WI38 (cell line): ENCODE measurements at regions not wholly inside any gene's neighbourhood (a gene's known extent, or its start where the extent isn't known, plus 50 kb on each side); places are given as distances from the start of the nearest gene placed in this dataset.

Experiments used
- H3K4me3 ChIP-seq: 2 replicates; pipeline ENCODE4 v1.5.1; 2011; ENCODE audit warnings: low read depth, mild to moderate bottlenecking, control low read depth, low read length
- CTCF ChIP-seq: IDR thresholded peaks from 2 replicates; pipeline ENCODE4 v1.5.1; 2012; ENCODE audit warnings: low read depth, mild to moderate bottlenecking, control low read depth, low read length

GRCh38 chr1:240033406-240033805, 58.3 kb upstream of the FMN2 start:
- TF ChIP-seq CTCF: no peak
- H3K4me3 ChIP-seq: no peak overlapping the region

- no peak for TF ChIP-seq CTCF
- no peak overlapping the region for H3K4me3 ChIP-seq
Observed at GRCh38 chr1:240036526-240036925, 55.2 kb upstream of the FMN2 start.
